Lung (tissue), 11 donors: ENCODE measurements at regions not wholly inside any gene's neighbourhood (a gene's known extent, or its start where the extent isn't known, plus 50 kb on each side); places are given as distances from the start of the nearest gene placed in this dataset.

Experiments used
- ATAC-seq: fragments of 200-7000 bp; cut with Tn5 transposase; one replicate; pipeline ENCODE4 v1.9.1; 2020; ENCODE audit warnings: moderate number of reproducible peaks; ENCODE audit not compliant: insufficient read depth, low FRiP score
- DNase-seq, 3 donors: peaks; one replicate each; pipeline ENCODE4 v3.0.0-alpha.2; 2013 to 2017
- H3K27ac ChIP-seq, 2 donors: one replicate each; pipeline ENCODE4 v1.5.1; 2013; ENCODE audit warnings: mild to moderate bottlenecking in 2 of 2, moderate library complexity in 2 of 2, control low read depth in 1 of 2, inconsistent platforms in 1 of 2, low read depth in 1 of 2, low read length in 1 of 2
- H3K27me3 ChIP-seq, 3 donors: one replicate each; pipeline ENCODE4 v1.5.1; 2013; ENCODE audit warnings: low read length in 2 of 3; ENCODE audit not compliant: control insufficient read depth in 3 of 3, insufficient read depth in 3 of 3
- H3K36me3 ChIP-seq, 4 donors: one replicate each; pipeline ENCODE4 v1.5.1; 2013; ENCODE audit warnings: low read length in 4 of 4, mild to moderate bottlenecking in 1 of 4, moderate library complexity in 1 of 4; ENCODE audit not compliant: control insufficient read depth in 4 of 4, insufficient read depth in 4 of 4
- H3K4me1 ChIP-seq, 5 donors: one replicate each; pipeline ENCODE4 v1.5.1; 2013; ENCODE audit warnings: low read length in 5 of 5, mild to moderate bottlenecking in 2 of 5, moderate library complexity in 1 of 5; ENCODE audit not compliant: control insufficient read depth in 5 of 5, insufficient read depth in 5 of 5
- H3K4me3 ChIP-seq: one replicate; pipeline ENCODE4 v1.5.1; 2013; ENCODE audit warnings: mild to moderate bottlenecking, control low read depth, moderate library complexity
- H3K9ac ChIP-seq, 2 donors: one replicate each; pipeline ENCODE4 v1.5.1; 2013; ENCODE audit warnings: low read length in 2 of 2, control low read depth in 1 of 2; ENCODE audit not compliant: insufficient read depth in 1 of 2
- H3K9me3 ChIP-seq, 4 donors: one replicate each; pipeline ENCODE4 v1.5.1; 2013; ENCODE audit warnings: low read length in 3 of 4, mild to moderate bottlenecking in 1 of 4, moderate library complexity in 1 of 4; ENCODE audit not compliant: control insufficient read depth in 4 of 4, insufficient read depth in 3 of 4
- CTCF ChIP-seq: IDR thresholded peaks from 2 replicates; pipeline ENCODE4 v1.5.1; 2012; ENCODE audit warnings: mild to moderate bottlenecking; ENCODE audit errors: control extremely low read depth, extremely low read depth
- WGBS, 2 donors: extraction: QIAGEN DNeasy Blood & Tissue Kit; methylation state at CpG; one replicate each; pipeline ENCODE4 v1.1.7; 2013; 5-methylcytosine and 5-hydroxymethylcytosine counted together
- donor health status: control.
- donor health status: control.
- donor health status: Bipolar disorder and iron deficiency.
- donor health status: healthy.
- donor health status: DM: yes; HTN: yes; CAD: no.

- peaks cover 0 to 3% (median 1%) of the 10 kb centered on the region in 4 donors for H3K9me3 ChIP-seq
- peaks cover 0 to 5% (median 0%) of the 10 kb centered on the region in 3 donors for H3K27me3 ChIP-seq
- TF ChIP-seq CTCF: no peak
- H3K4me3 ChIP-seq: no peak overlapping the region
- ATAC-seq (no peak), DNase-seq (no peak)
- peaks cover 0 to 30% (median 7%) of the 10 kb centered on the region in 5 donors for H3K4me1 ChIP-seq
- 83% methylated on average over 6 of the region's 6 CpGs for WGBS, 2 donors
- H3K36me3 ChIP-seq: no peaks in the 10 kb centered on the region
- no peak overlapping the region for H3K9ac ChIP-seq
- H3K27ac ChIP-seq: no peak overlapping the region
These were observed 430.3 kb downstream of the ZNF536 start for GRCh38 chr19:30802424-30803013.

GRCh38 chr19:30799865-30800755, 427.9 kb downstream of the ZNF536 start:
- H3K9me3 ChIP-seq: peaks cover 0 to 2% (median 0%) of the 10 kb centered on the region in 4 donors
- no peak for ATAC-seq
- H3K9ac ChIP-seq: no peak overlapping the region
- no peak overlapping the region for H3K4me3 ChIP-seq
- DNase-seq: peak in 2 of 3 donors; percentile 38 to 43
- 38 to 44% methylated on average over 22 of the region's 22 CpGs for WGBS, 2 donors
- H3K27ac ChIP-seq: no peak overlapping the region
- peak; percentile 23 for TF ChIP-seq CTCF
- H3K36me3 ChIP-seq: no peaks in the 10 kb centered on the region
- H3K4me1 ChIP-seq: peaks cover 0 to 14% (median 0%) of the 10 kb centered on the region in 5 donors
- peaks cover 0 to 5% (median 0%) of the 10 kb centered on the region in 3 donors for H3K27me3 ChIP-seq

- Histone ChIP-seq H3K9ac (no peak overlapping the region), H3K4me1 (peaks cover 0 to 12% (median 0%) of the 10 kb centered on the region in 5 donors), H3K36me3 (no peaks in the 10 kb centered on the region), H3K9me3 (no peaks in the 10 kb centered on the region), H3K27ac (no peak overlapping the region), H3K4me3 (no peak overlapping the region), H3K27me3 (peaks cover 0 to 5% (median 0%) of the 10 kb centered on the region in 3 donors)
- DNase-seq (no peak), ATAC-seq (no peak)
- TF ChIP-seq CTCF: no peak
- WGBS, 2 donors: 94 to 95% methylated on average over 5 of the region's 5 CpGs
These were observed 423.5 kb downstream of the ZNF536 start for GRCh38 chr19:30795727-30796126.
